Cardiac muscle cell (in vitro differentiated cells and primary cell): ENCODE measurements at regions not wholly inside any gene's neighbourhood (a gene's known extent, or its start where the extent isn't known, plus 50 kb on each side); places are given as distances from the start of the nearest gene placed in this dataset.

Experiments used
- DNase-seq, 2 donors: peaks; one replicate each; pipeline versions ENCODE4 v3.0.0 to v3.0.0-alpha.2; 2010 to 2017; ENCODE audit warnings: low read depth in 1 of 2, low spot score in 1 of 2
- H3K27ac ChIP-seq: fragments of 200-600 bp; sonication (generic); 2 replicates; pipeline ENCODE4 v1.5.1; 2016
- H3K27me3 ChIP-seq: fragments of 200-600 bp; sonication (generic); 2 replicates; pipeline ENCODE4 v1.6.0; 2016; ENCODE audit warnings: control low read depth
- H3K36me3 ChIP-seq: fragments of 200-600 bp; sonication (generic); 2 replicates; pipeline ENCODE4 v1.5.1; 2016; ENCODE audit warnings: control low read depth
- H3K4me1 ChIP-seq: fragments of 200-600 bp; sonication (generic); 2 replicates; pipeline ENCODE4 v1.8.1; 2017; ENCODE audit warnings: low read depth, mild to moderate bottlenecking, mixed run types
- H3K4me3 ChIP-seq: fragments of 200-600 bp; sonication (generic); 2 replicates; pipeline ENCODE4 v1.5.1; 2016; ENCODE audit warnings: mild to moderate bottlenecking
- H3K9me3 ChIP-seq: fragments of 200-600 bp; sonication (generic); 2 replicates; pipeline ENCODE4 v1.5.1; 2017; ENCODE audit warnings: low read depth, mild to moderate bottlenecking, control low read depth
- TF ChIP-seq, protein P1 (sequence below): IDR thresholded peaks from 2 replicates; pipeline ENCODE4 v1.5.1; 2012; ENCODE audit warnings: low read depth, mild to moderate bottlenecking, low read length

DNA sequence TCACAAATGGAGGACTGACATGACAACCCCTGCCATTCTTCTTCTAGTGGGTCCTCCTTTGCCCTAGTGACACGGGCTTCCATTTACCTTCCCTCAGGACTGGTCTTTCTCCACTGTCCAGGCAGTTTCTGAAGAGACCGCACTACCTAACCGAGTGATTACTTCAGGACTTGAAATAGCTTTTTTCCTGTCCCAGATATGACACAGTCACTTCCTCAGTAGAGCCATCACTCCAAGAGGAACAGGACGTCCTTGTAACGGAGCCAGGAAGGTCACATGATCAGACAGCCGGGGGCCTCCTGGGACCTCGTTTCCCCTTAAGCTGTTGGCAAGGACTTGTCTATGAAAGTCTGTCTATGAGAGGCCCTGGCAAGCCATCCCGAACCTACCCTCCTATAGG lies 62.3 kb downstream of the FOS start:
- Histone ChIP-seq H3K27me3 (no peaks in the 10 kb centered on the region), H3K27ac (no peak overlapping the region), H3K4me1 (no peaks in the 10 kb centered on the region), H3K36me3 (no peaks in the 10 kb centered on the region), H3K4me3 (no peak overlapping the region), H3K9me3 (no peaks in the 10 kb centered on the region)
- TF ChIP-seq, protein P1, sequence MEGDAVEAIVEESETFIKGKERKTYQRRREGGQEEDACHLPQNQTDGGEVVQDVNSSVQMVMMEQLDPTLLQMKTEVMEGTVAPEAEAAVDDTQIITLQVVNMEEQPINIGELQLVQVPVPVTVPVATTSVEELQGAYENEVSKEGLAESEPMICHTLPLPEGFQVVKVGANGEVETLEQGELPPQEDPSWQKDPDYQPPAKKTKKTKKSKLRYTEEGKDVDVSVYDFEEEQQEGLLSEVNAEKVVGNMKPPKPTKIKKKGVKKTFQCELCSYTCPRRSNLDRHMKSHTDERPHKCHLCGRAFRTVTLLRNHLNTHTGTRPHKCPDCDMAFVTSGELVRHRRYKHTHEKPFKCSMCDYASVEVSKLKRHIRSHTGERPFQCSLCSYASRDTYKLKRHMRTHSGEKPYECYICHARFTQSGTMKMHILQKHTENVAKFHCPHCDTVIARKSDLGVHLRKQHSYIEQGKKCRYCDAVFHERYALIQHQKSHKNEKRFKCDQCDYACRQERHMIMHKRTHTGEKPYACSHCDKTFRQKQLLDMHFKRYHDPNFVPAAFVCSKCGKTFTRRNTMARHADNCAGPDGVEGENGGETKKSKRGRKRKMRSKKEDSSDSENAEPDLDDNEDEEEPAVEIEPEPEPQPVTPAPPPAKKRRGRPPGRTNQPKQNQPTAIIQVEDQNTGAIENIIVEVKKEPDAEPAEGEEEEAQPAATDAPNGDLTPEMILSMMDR = no peak
- DNase-seq = peak in 1 of 2 donors; percentile 80

DNA sequence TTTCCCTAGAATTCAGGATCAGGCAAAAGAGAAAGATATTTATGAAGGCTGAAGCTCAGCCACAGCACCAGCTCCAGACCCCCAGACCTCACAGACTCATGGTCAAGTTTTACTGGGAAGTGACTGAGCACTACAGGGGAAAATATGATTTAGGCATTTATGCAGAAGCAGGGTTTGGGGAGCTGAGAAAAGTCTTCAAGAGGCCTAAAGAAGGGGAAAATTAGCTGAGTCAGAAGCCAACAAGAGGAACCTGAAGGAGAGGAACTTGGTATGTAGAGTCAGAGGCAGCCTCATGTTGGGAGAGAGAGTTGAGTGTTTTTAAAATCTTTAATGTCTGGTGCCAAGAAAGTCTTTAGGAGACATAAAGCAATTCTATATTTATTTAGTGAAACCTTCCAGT lies 63.0 kb downstream of the FOS start:
- H3K9me3 ChIP-seq = no peaks in the 10 kb centered on the region
- no peaks in the 10 kb centered on the region for H3K36me3 ChIP-seq
- no peak overlapping the region for H3K27ac ChIP-seq
- H3K4me3 ChIP-seq = no peak overlapping the region
- no peaks in the 10 kb centered on the region for H3K27me3 ChIP-seq
- no peak for DNase-seq
- H3K4me1 ChIP-seq = no peaks in the 10 kb centered on the region
- TF ChIP-seq, protein P1 = no peak

DNA sequence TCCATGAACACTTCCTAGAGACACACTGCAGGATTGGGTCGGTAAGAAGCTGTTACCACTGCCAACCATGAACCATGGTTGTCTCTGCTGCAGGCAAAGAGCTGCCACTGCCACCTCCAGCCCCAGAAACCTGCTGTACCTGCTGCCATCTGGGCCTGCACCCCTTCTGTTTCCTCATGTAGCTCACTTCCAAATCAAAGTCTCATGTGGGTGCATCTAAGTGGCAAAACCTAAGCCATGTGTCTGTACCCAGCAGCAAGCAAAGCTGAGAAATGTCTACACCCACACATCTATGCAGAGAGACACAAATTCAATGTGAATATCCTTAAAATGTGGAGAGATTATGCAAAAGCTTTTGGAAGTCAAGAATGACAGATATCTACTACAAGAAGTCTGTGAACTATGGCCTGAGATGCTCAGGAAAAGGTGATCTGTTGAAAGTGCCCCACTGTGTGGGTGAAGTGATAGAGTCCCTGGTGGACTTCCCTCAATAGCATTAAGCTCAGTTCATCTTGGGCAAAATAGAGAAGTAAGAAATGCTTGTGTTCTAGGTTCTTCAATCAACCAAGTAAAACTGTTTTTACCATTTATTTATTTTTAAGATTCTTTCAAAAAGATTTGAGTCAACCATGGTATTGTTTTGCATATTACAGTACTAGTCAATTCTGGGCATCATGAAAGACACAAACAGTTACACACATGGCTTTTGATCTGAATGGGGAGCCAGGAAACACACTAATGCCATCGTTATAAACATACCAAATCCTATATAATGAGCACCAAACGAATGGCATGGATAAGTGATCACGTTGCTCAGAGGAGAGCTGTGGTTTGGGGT lies 64.4 kb downstream of the FOS start:
- Histone ChIP-seq H3K27ac (no peak overlapping the region), H3K4me1 (no peaks in the 10 kb centered on the region), H3K36me3 (no peaks in the 10 kb centered on the region), H3K9me3 (no peaks in the 10 kb centered on the region), H3K27me3 (no peaks in the 10 kb centered on the region), H3K4me3 (no peak overlapping the region)
- TF ChIP-seq, protein P1 = no peak
- no peak for DNase-seq

GRCh38 chr14:75343911-75344310 lies 65.3 kb downstream of the FOS start:
- DNase-seq = peak in 1 of 2 donors; percentile 57
- H3K4me3 ChIP-seq = no peak overlapping the region
- H3K27ac ChIP-seq = no peak overlapping the region
- TF ChIP-seq, protein P1 = no peak
- no peaks in the 10 kb centered on the region for H3K27me3 ChIP-seq
- no peaks in the 10 kb centered on the region for H3K36me3 ChIP-seq
- H3K9me3 ChIP-seq = no peaks in the 10 kb centered on the region
- no peaks in the 10 kb centered on the region for H3K4me1 ChIP-seq

- H3K9me3 ChIP-seq = no peaks in the 10 kb centered on the region
- TF ChIP-seq, protein P1 = no peak
Measured at GRCh38 chr14:75344411-75344810, 65.8 kb downstream of the FOS start.

More at GRCh38 chr14:75344411-75344810, 65.8 kb downstream of the FOS start:
- H3K27ac ChIP-seq = no peak overlapping the region
- no peak overlapping the region for H3K4me3 ChIP-seq
- no peaks in the 10 kb centered on the region for H3K36me3 ChIP-seq
- H3K4me1 ChIP-seq = no peaks in the 10 kb centered on the region
- no peaks in the 10 kb centered on the region for H3K27me3 ChIP-seq
- DNase-seq = no peak
